B cell (primary cell): ENCODE measurements at regions not wholly inside any gene's neighbourhood (a gene's known extent, or its start where the extent isn't known, plus 50 kb on each side); places are given as distances from the start of the nearest gene placed in this dataset.

Source experiments
- ATAC-seq: fragments of 200-7000 bp; cut with Tn5 transposase; one replicate; pipeline ENCODE4 v1.10.0; 2021; ENCODE audit warnings: low read depth, mild to moderate bottlenecking, moderate number of reproducible peaks, moderate library complexity
- CTCF ChIA-PET: fragments of 350-600 bp; sonication (Branson Sonifier 250); formaldehyde crosslinking; loops from one replicate; lab custom pipeline; 2021; ENCODE audit warnings: antibody characterized with exemption, inconsistent platforms; lab: Charles Lee
- POLR2A ChIA-PET: fragments of 350-600 bp; sonication (Branson Sonifier 250); formaldehyde crosslinking; loops from one replicate; lab custom pipeline; 2021; ENCODE audit warnings: antibody characterized with exemption; lab: Charles Lee
- DNase-seq: peaks from one replicate; pipeline ENCODE4 v3.0.0; 2013
- H2AFZ ChIP-seq: 2 replicates; pipeline ENCODE4 v1.6.1; 2012; ENCODE audit warnings: mild to moderate bottlenecking, low read depth, low read length; ENCODE audit not compliant: insufficient read depth, poor library complexity, severe bottlenecking
- H3K27ac ChIP-seq, 2 donors: 1 replicate in 1 of 2; 2 replicates in 1 of 2; pipeline ENCODE4 v1.5.1; 2012 to 2013; ENCODE audit warnings: low read length in 2 of 2, mild to moderate bottlenecking in 2 of 2, moderate library complexity in 1 of 2
- H3K27me3 ChIP-seq, 4 experiments: fragments of 200-600 bp in 1 of 4; sonication (generic) in 1 of 4; replicated peaks in 1 of 4; 1 replicate in 2 of 4; 2 replicates in 2 of 4; pipeline versions ENCODE4 v1.6.1 to v1.7.0; 2013 to 2016; ENCODE audit warnings: low read length in 3 of 4, mild to moderate bottlenecking in 2 of 4, mixed read lengths in 1 of 4, moderate library complexity in 1 of 4; ENCODE audit not compliant: insufficient read depth in 4 of 4, control insufficient read depth in 3 of 4; ENCODE audit errors: control extremely low read depth in 1 of 4
- H3K36me3 ChIP-seq, 2 experiments: replicated peaks in 1 of 2; 1 replicate in 1 of 2; 2 replicates in 1 of 2; pipeline versions ENCODE4 v1.6.1 to v1.7.1; 2013; ENCODE audit warnings: low read length in 1 of 2; ENCODE audit not compliant: insufficient read depth in 2 of 2, control insufficient read depth in 1 of 2; ENCODE audit errors: control extremely low read depth in 1 of 2, extremely low read depth in 1 of 2
- H3K4me1 ChIP-seq, 2 donors: fragments of 200-600 bp in 1 of 2; sonication (generic) in 1 of 2; 1 replicate in 1 of 2; 2 replicates in 1 of 2; pipeline versions ENCODE4 v1.5.1 to v1.6.1; 2013 to 2017; ENCODE audit warnings: low read length in 2 of 2; ENCODE audit not compliant: control insufficient read depth in 2 of 2, insufficient read depth in 2 of 2
- H3K4me2 ChIP-seq: replicated peaks from 2 replicates; pipeline ENCODE3; 2012; ENCODE audit warnings: mild to moderate bottlenecking, low read depth, low read length; ENCODE audit not compliant: poor library complexity, severe bottlenecking
- H3K4me3 ChIP-seq, 5 experiments: fragments of 200-600 bp in 1 of 5; sonication (generic) in 1 of 5; 1 replicate in 3 of 5; 2 replicates in 2 of 5; pipeline versions ENCODE4 v1.5.1 to v1.7.0; 2011 to 2016; ENCODE audit warnings: low read length in 4 of 5, mild to moderate bottlenecking in 4 of 5, low read depth in 2 of 5, control low read depth in 1 of 5, moderate library complexity in 1 of 5; ENCODE audit not compliant: insufficient read depth in 1 of 5; ENCODE audit errors: control extremely low read depth in 1 of 5, extremely low read depth in 1 of 5
- H3K79me2 ChIP-seq: fragments of 200-600 bp; sonication (generic); one replicate; pipeline ENCODE4 v1.6.0; 2016; ENCODE audit warnings: low read length; ENCODE audit not compliant: control insufficient read depth, insufficient read depth
- H3K9ac ChIP-seq: fragments of 200-600 bp; sonication (generic); 2 replicates; pipeline ENCODE4 v1.6.1; 2017; ENCODE audit warnings: mild to moderate bottlenecking, low read length, moderate library complexity
- H3K9me3 ChIP-seq, 3 donors: one replicate each; pipeline versions ENCODE4 v1.6.1 to v1.7.1; 2013; ENCODE audit warnings: low read length in 2 of 3; ENCODE audit not compliant: control insufficient read depth in 2 of 3, insufficient read depth in 1 of 3; ENCODE audit errors: control extremely low read depth in 1 of 3
- H4K20me1 ChIP-seq: 2 replicates; pipeline ENCODE4 v1.6.0; 2012; ENCODE audit warnings: mild to moderate bottlenecking, low read length; ENCODE audit not compliant: insufficient read depth, control insufficient read depth, poor library complexity, severe bottlenecking
- H3K27ac Mint-ChIP-seq: one replicate; pipeline ENCODE4 v1.8.0; 2021; ENCODE audit warnings: mixed read lengths
- H3K27me3 Mint-ChIP-seq: one replicate; pipeline ENCODE4 v1.8.0; 2021; ENCODE audit warnings: mixed read lengths
- H3K4me1 Mint-ChIP-seq: one replicate; pipeline ENCODE4 v1.8.0; 2021; ENCODE audit warnings: mixed read lengths
- H3K4me3 Mint-ChIP-seq: one replicate; pipeline ENCODE4 v1.8.0; 2021; ENCODE audit warnings: mixed read lengths
- H3K9me3 Mint-ChIP-seq: one replicate; pipeline ENCODE4 v1.8.0; 2022; ENCODE audit warnings: mixed read lengths; ENCODE audit not compliant: insufficient read depth
- CTCF ChIP-seq: fragments of 200-600 bp; IDR thresholded peaks from one replicate; pipeline ENCODE4 v1.8.0; 2022; ENCODE audit warnings: antibody characterized with exemption, mild to moderate bottlenecking
- EZH2 ChIP-seq: IDR thresholded peaks from 2 replicates; pipeline ENCODE4 v1.6.1; 2012; ENCODE audit warnings: borderline replicate concordance, low read depth, mild to moderate bottlenecking, moderate library complexity, low read length; ENCODE audit not compliant: insufficient read depth, poor library complexity, severe bottlenecking
- WGBS: methylation state at CpG from one replicate; pipeline ENCODE4 v1.1.5; 2013; ENCODE audit warnings: missing lambda C conversion rate; ENCODE audit not compliant: insufficient coverage; 5-methylcytosine and 5-hydroxymethylcytosine counted together
- intact Hi-C: fragments of 100-400 bp; cut with micrococcal nuclease; formaldehyde crosslinking; loops from one replicate; pipeline ENCODE4 v1.10.0; 2022

DNA sequence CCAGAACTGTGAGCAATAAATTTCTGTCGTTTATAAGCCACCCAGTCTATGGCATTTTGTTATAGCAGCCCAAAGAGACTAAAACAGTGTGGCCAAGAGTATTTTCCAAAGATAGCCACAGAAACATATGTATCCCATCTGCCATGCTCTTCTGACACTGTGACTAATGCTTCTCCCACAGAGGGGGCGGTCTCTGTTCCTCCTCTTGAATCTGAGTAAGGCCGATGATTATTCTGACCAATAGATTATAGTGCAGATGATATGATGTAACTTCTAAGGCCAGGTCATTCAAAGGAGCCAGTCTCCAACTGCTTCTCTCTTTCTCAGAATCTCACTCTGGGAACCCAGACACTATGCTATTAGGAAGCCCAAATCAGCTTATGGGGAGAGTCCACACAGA, 570.7 kb downstream of the BCOR start:
- Histone ChIP-seq H3K27ac (no peak overlapping the region), H4K20me1 (no peaks in the 10 kb centered on the region), H3K36me3 (no peaks in the 10 kb centered on the region), H3K9me3 (peaks cover 0 to 2% (median 0%) of the 10 kb centered on the region in 3 donors), H3K9ac (no peak overlapping the region), H3K79me2 (no peaks in the 10 kb centered on the region), H3K4me1 (no peaks in the 10 kb centered on the region), H2AFZ (no peak overlapping the region), H3K4me2 (no peak overlapping the region), H3K4me3 (no peak overlapping the region), H3K27me3 (no peaks in the 10 kb centered on the region)
- intact Hi-C loops: no loop called here
- Mint-ChIP-seq H3K4me1 (no peaks in the 10 kb centered on the region), H3K9me3 (peaks cover 4% of the 10 kb centered on the region), H3K27me3 (no peaks in the 10 kb centered on the region), H3K27ac (no peak overlapping the region), H3K4me3 (no peak overlapping the region)
- TF ChIP-seq EZH2 (no peak), CTCF (no peak)
- CTCF ChIA-PET: no interaction called here
- ATAC-seq: no peak
- WGBS: no CpG with 5 or more reads among the region's 3 CpGs
- POLR2A ChIA-PET: no interaction called here
- DNase-seq: no peak

- WGBS: no CpG with 5 or more reads among the region's 9 CpGs
- no peak overlapping the region for H2AFZ ChIP-seq
- no peak for TF ChIP-seq EZH2
- no peak for TF ChIP-seq CTCF
- no peaks in the 10 kb centered on the region for H3K4me1 ChIP-seq
- H3K27me3 ChIP-seq: no peaks in the 10 kb centered on the region
- H4K20me1 ChIP-seq: no peaks in the 10 kb centered on the region
- H3K36me3 ChIP-seq: no peaks in the 10 kb centered on the region
- H3K4me2 ChIP-seq: no peak overlapping the region
- H3K9me3 Mint-ChIP-seq: peaks cover 4% of the 10 kb centered on the region
- ATAC-seq (no peak), DNase-seq (no peak)
- H3K27ac Mint-ChIP-seq: no peak overlapping the region
- ChIA-PET POLR2A (no interaction called here), CTCF (no interaction called here)
- no peak overlapping the region for H3K9ac ChIP-seq
- intact Hi-C loops: no loop called here
- no peaks in the 10 kb centered on the region for H3K79me2 ChIP-seq
- H3K4me1 Mint-ChIP-seq: no peaks in the 10 kb centered on the region
- H3K4me3 Mint-ChIP-seq: no peak overlapping the region
- no peak overlapping the region for H3K27ac ChIP-seq
- H3K4me3 ChIP-seq: no peak overlapping the region
- no peaks in the 10 kb centered on the region for H3K27me3 Mint-ChIP-seq
- H3K9me3 ChIP-seq: peaks cover 0 to 2% (median 0%) of the 10 kb centered on the region in 3 donors
Measured at GRCh38 chrX:39528161-39528916, 569.4 kb downstream of the BCOR start.
